ENCODE measurements at regions not wholly inside any gene's neighbourhood (a gene's known extent, or its start where the extent isn't known, plus 50 kb on each side); places are given as distances from the start of the nearest gene placed in this dataset.

- no peak for DNase-seq
- intact Hi-C loops (cut with micrococcal nuclease; ENCODE audit: unreplicated experiment): no loop called here
- BruUV-seq (replicated peaks): no TSS peak
- POLR2A ChIA-PET: no interaction called here
- TF ChIP-seq CTCF (IDR thresholded peaks at IDR 0.05; ENCODE audit: insufficient read depth in 1 of 2, low read depth in 1 of 2, low read length in 1 of 2, severe bottlenecking in 1 of 2, unreplicated experiment in 1 of 2): no peak
- H3K36me3 ChIP-seq (ENCODE audit: control insufficient read depth, insufficient read depth, low read length): 0 out of 2 replicates have a peak, but pooled peaks cover 1% of the 10 kb centered on the region
- H3K4me1 ChIP-seq: peaks cover 25% of the 10 kb centered on the region
- no peak overlapping the region for H3K4me3 Mint-ChIP-seq (ENCODE audit: unreplicated experiment)
- H3K36me3 Mint-ChIP-seq (ENCODE audit: insufficient read depth, unreplicated experiment): no peaks in the 10 kb centered on the region
- H3K4me1 Mint-ChIP-seq (ENCODE audit: low read depth, unreplicated experiment): peaks cover 8% of the 10 kb centered on the region
- H3K27me3 Mint-ChIP-seq (ENCODE audit: insufficient read depth, unreplicated experiment): no peaks in the 10 kb centered on the region
- CTCF ChIA-PET: no interaction called here
- H3K27me3 ChIP-seq (replicated peaks; ENCODE audit: control insufficient read depth, insufficient read depth, low read length): no peaks in the 10 kb centered on the region
- H3K27ac Mint-ChIP-seq (ENCODE audit: unreplicated experiment): no peak overlapping the region
- H3K9me3 ChIP-seq: no peaks in the 10 kb centered on the region
- H3K9me3 Mint-ChIP-seq (ENCODE audit: unreplicated experiment): no peaks in the 10 kb centered on the region
- no peak overlapping the region for H3K4me3 ChIP-seq (ENCODE audit: low read depth, low read length)
Observed at GRCh38 chr13:106696140-106696539, 128.2 kb upstream of the ARGLU1 start.

- BruUV-seq (replicated peaks): no TSS peak
- H3K4me1 ChIP-seq: peaks cover 23% of the 10 kb centered on the region
- H3K36me3 Mint-ChIP-seq (ENCODE audit: insufficient read depth, unreplicated experiment): no peaks in the 10 kb centered on the region
- intact Hi-C loops (cut with micrococcal nuclease; ENCODE audit: unreplicated experiment): no loop called here
- no peaks in the 10 kb centered on the region for H3K9me3 Mint-ChIP-seq (ENCODE audit: unreplicated experiment)
- H3K27ac Mint-ChIP-seq (ENCODE audit: unreplicated experiment): no peak overlapping the region
- H3K4me1 Mint-ChIP-seq (ENCODE audit: low read depth, unreplicated experiment): peaks cover 8% of the 10 kb centered on the region
- no peak overlapping the region for H3K4me3 ChIP-seq (ENCODE audit: low read depth, low read length)
- DNase-seq: no peak
- no peak for TF ChIP-seq CTCF (IDR thresholded peaks at IDR 0.05; ENCODE audit: insufficient read depth in 1 of 2, low read depth in 1 of 2, low read length in 1 of 2, severe bottlenecking in 1 of 2, unreplicated experiment in 1 of 2)
- ChIA-PET CTCF (no interaction called here), POLR2A (no interaction called here)
- H3K27me3 ChIP-seq (replicated peaks; ENCODE audit: control insufficient read depth, insufficient read depth, low read length): no peaks in the 10 kb centered on the region
- no peaks in the 10 kb centered on the region for H3K9me3 ChIP-seq
- no peak overlapping the region for H3K4me3 Mint-ChIP-seq (ENCODE audit: unreplicated experiment)
- no peaks in the 10 kb centered on the region for H3K27me3 Mint-ChIP-seq (ENCODE audit: insufficient read depth, unreplicated experiment)
- 0 out of 2 replicates have a peak, but pooled peaks cover 1% of the 10 kb centered on the region for H3K36me3 ChIP-seq (ENCODE audit: control insufficient read depth, insufficient read depth, low read length)
Observed at GRCh38 chr13:106695139-106695538, 127.2 kb upstream of the ARGLU1 start.

- Histone ChIP-seq H3K27me3 (replicated peaks; ENCODE audit: control insufficient read depth, insufficient read depth, low read length) (no peaks in the 10 kb centered on the region), H3K4me1 (peaks cover 12% of the 10 kb centered on the region; the same call in 1 of the 2 replicates), H3K4me3 (ENCODE audit: low read depth, low read length) (no peak overlapping the region), H3K9me3 (no peaks in the 10 kb centered on the region), H3K36me3 (ENCODE audit: control insufficient read depth, insufficient read depth, low read length) (no peaks in the 10 kb centered on the region)
- DNase-seq: no peak
- TF ChIP-seq CTCF (IDR thresholded peaks at IDR 0.05; ENCODE audit: insufficient read depth in 1 of 2, low read depth in 1 of 2, low read length in 1 of 2, severe bottlenecking in 1 of 2, unreplicated experiment in 1 of 2): no peak
- intact Hi-C loops (cut with micrococcal nuclease; ENCODE audit: unreplicated experiment): no loop called here
- H3K9me3 Mint-ChIP-seq (ENCODE audit: unreplicated experiment): no peaks in the 10 kb centered on the region
- H3K27ac Mint-ChIP-seq (ENCODE audit: unreplicated experiment): no peak overlapping the region
- CTCF ChIA-PET: no interaction called here
- no peaks in the 10 kb centered on the region for H3K4me1 Mint-ChIP-seq (ENCODE audit: low read depth, unreplicated experiment)
- H3K36me3 Mint-ChIP-seq (ENCODE audit: insufficient read depth, unreplicated experiment): no peaks in the 10 kb centered on the region
- POLR2A ChIA-PET: no interaction called here
- BruUV-seq (replicated peaks): no TSS peak
- H3K4me3 Mint-ChIP-seq (ENCODE audit: unreplicated experiment): no peak overlapping the region
- no peaks in the 10 kb centered on the region for H3K27me3 Mint-ChIP-seq (ENCODE audit: insufficient read depth, unreplicated experiment)
Observed at GRCh38 chr13:106691861-106692260, 123.9 kb upstream of the ARGLU1 start.
